HEK293T (cell line): ENCODE measurements at regions not wholly inside any gene's neighbourhood (a gene's known extent, or its start where the extent isn't known, plus 50 kb on each side); places are given as distances from the start of the nearest gene placed in this dataset.

Experiments
- BHLHE40 ChIP-seq: fragments of 450-650 bp; IDR thresholded peaks from 2 replicates; pipeline ENCODE4 v1.6.1; 2016; ENCODE audit warnings: mild to moderate bottlenecking, moderate library complexity, borderline replicate concordance
- FOXA1 ChIP-seq: fragments of 450-650 bp; IDR thresholded peaks from 2 replicates; pipeline ENCODE4 v1.6.1; 2016; ENCODE audit warnings: mild to moderate bottlenecking
- FOXK2 ChIP-seq: fragments of 450-650 bp; IDR thresholded peaks from 2 replicates; pipeline ENCODE4 v1.6.1; 2016; ENCODE audit warnings: mild to moderate bottlenecking
- HDGF ChIP-seq: fragments of 450-650 bp; IDR thresholded peaks from 2 replicates; pipeline ENCODE4 v1.6.1; 2017; ENCODE audit warnings: antibody characterized with exemption, borderline replicate concordance
- LEF1 ChIP-seq: fragments of 450-650 bp; IDR thresholded peaks from 2 replicates; pipeline ENCODE4 v1.6.1; 2017; ENCODE audit warnings: mild to moderate bottlenecking, borderline replicate concordance
- SP1 ChIP-seq: fragments of 450-650 bp; IDR thresholded peaks from 2 replicates; pipeline ENCODE4 v1.6.1; 2017
- SUZ12 ChIP-seq: fragments of 450-650 bp; IDR thresholded peaks from 2 replicates; pipeline ENCODE4 v1.6.1; 2016; ENCODE audit warnings: mild to moderate bottlenecking
- ZNF384 ChIP-seq: fragments of 450-650 bp; IDR thresholded peaks from 2 replicates; pipeline ENCODE4 v1.6.1; 2016

- TF ChIP-seq FOXA1 (no peak), HDGF (no peak), SP1 (no peak), LEF1 (no peak), FOXK2 (no peak), SUZ12 (no peak), BHLHE40 (no peak), ZNF384 (no peak)
These were observed 362.8 kb downstream of the FBXO15 start for GRCh38 chr18:73784853-73785252.
